ENCODE measurements at regions not wholly inside any gene's neighbourhood (a gene's known extent, or its start where the extent isn't known, plus 50 kb on each side); places are given as distances from the start of the nearest gene placed in this dataset.

- no peak overlapping the region for H2AFZ ChIP-seq
Measured at GRCh38 chr10:4354382-4354812, 471.6 kb upstream of the AKR1E2 start.

GRCh38 chr10:4353964-4354363 lies 472.0 kb upstream of the AKR1E2 start:
- H3K9me3 ChIP-seq (ENCODE audit: low read depth) = no peaks in the 10 kb centered on the region
- no peak for TF ChIP-seq EZH2 (IDR thresholded peaks at IDR 0.05; ENCODE audit: insufficient read depth, poor library complexity, severe bottlenecking)
- TF ChIP-seq EZH2phosphoT487 (IDR thresholded peaks at IDR 0.05; ENCODE audit: insufficient read depth, low read depth) = no peak
- peak overlapping the region; percentile 5 for H3K27ac ChIP-seq
- no peaks in the 10 kb centered on the region for H3K36me3 ChIP-seq (ENCODE audit: low read depth)
- H3K79me2 ChIP-seq (ENCODE audit: insufficient read depth) = no peaks in the 10 kb centered on the region
- no peak overlapping the region for H3K4me3 ChIP-seq
- H4K20me1 ChIP-seq (ENCODE audit: insufficient read depth) = no peaks in the 10 kb centered on the region
- H3K27me3 ChIP-seq (replicated peaks; ENCODE audit: insufficient read depth) = no peaks in the 10 kb centered on the region
- DNase-seq = peak; percentile 63
- H2AFZ ChIP-seq = no peak overlapping the region
- peaks cover 25% of the 10 kb centered on the region for H3K4me1 ChIP-seq (ENCODE audit: insufficient read depth)
- H3F3A ChIP-seq (ENCODE audit: insufficient read depth) = peaks cover 25% of the 10 kb centered on the region
- peak overlapping the region; percentile 35 for H3K9ac ChIP-seq
- 0 to 5% methylated on average over 1 of the region's 1 CpG for WGBS, 2 experiments (ENCODE audit: low coverage in 1 of 2, low lambda C conversion rate in 2 of 2, missing lambda C conversion rate in 2 of 2)
- in situ Hi-C loops (cut with MboI) = loop anchor here (25.0 kb wide), 1 partner anchor 408 kb away; no protein-coding TSS in a partner anchor
- 0 out of 2 replicates have a peak, but pooled peaks cover 3% of the 10 kb centered on the region for H3K9me2 ChIP-seq (ENCODE audit: insufficient read depth)
- peak overlapping the region; percentile 50 for H3K4me2 ChIP-seq (ENCODE audit: unreplicated experiment)

More at GRCh38 chr10:4354382-4354812, 471.6 kb upstream of the AKR1E2 start:
- H3K36me3 ChIP-seq (ENCODE audit: low read depth) = no peaks in the 10 kb centered on the region
- H4K20me1 ChIP-seq (ENCODE audit: insufficient read depth) = no peaks in the 10 kb centered on the region
- TF ChIP-seq EZH2phosphoT487 (IDR thresholded peaks at IDR 0.05; ENCODE audit: insufficient read depth, low read depth) (no peak), EZH2 (IDR thresholded peaks at IDR 0.05; ENCODE audit: insufficient read depth, poor library complexity, severe bottlenecking) (no peak)
- H3K4me3 ChIP-seq = no peak overlapping the region
- peak overlapping the region; percentile 35; the same call in 1 of the 2 replicates for H3K9ac ChIP-seq
- WGBS, 2 experiments (ENCODE audit: low coverage in 1 of 2, low lambda C conversion rate in 2 of 2, missing lambda C conversion rate in 2 of 2) = 78 to 85% methylated on average over 7 of the region's 7 CpGs
- H3K79me2 ChIP-seq (ENCODE audit: insufficient read depth) = no peaks in the 10 kb centered on the region
- H3K9me3 ChIP-seq (ENCODE audit: low read depth) = no peaks in the 10 kb centered on the region
- 0 out of 2 replicates have a peak, but pooled peaks cover 3% of the 10 kb centered on the region for H3K9me2 ChIP-seq (ENCODE audit: insufficient read depth)
- H3F3A ChIP-seq (ENCODE audit: insufficient read depth) = peaks cover 25% of the 10 kb centered on the region
- H3K27ac ChIP-seq = peak overlapping the region; percentile 5; the same call in 1 of the 2 replicates
- H3K4me2 ChIP-seq (ENCODE audit: unreplicated experiment) = peak overlapping the region; percentile 50
- in situ Hi-C loops (cut with MboI) = loop anchor here (25.0 kb wide), 1 partner anchor 408 kb away; no protein-coding TSS in a partner anchor
- peaks cover 25% of the 10 kb centered on the region for H3K4me1 ChIP-seq (ENCODE audit: insufficient read depth)
- no peaks in the 10 kb centered on the region for H3K27me3 ChIP-seq (replicated peaks; ENCODE audit: insufficient read depth)
- peak; percentile 39 for DNase-seq

GRCh38 chr10:4353059-4353655 lies 472.9 kb upstream of the AKR1E2 start:
- H3K9ac ChIP-seq = peak overlapping the region; percentile 35
- no peaks in the 10 kb centered on the region for H3K36me3 ChIP-seq (ENCODE audit: low read depth)
- peak; percentile 58 for DNase-seq
- in situ Hi-C loops (cut with MboI) = loop anchor here (25.0 kb wide), 1 partner anchor 409 kb away; no protein-coding TSS in a partner anchor
- H3K27me3 ChIP-seq (replicated peaks; ENCODE audit: insufficient read depth) = no peaks in the 10 kb centered on the region
- no peaks in the 10 kb centered on the region for H3K9me3 ChIP-seq (ENCODE audit: low read depth)
- H4K20me1 ChIP-seq (ENCODE audit: insufficient read depth) = no peaks in the 10 kb centered on the region
- H3K4me3 ChIP-seq = no peak overlapping the region
- peaks cover 25% of the 10 kb centered on the region for H3F3A ChIP-seq (ENCODE audit: insufficient read depth)
- H3K27ac ChIP-seq = peak overlapping the region; percentile 5; the same call in 1 of the 2 replicates
- no peaks in the 10 kb centered on the region for H3K79me2 ChIP-seq (ENCODE audit: insufficient read depth)
- H3K9me2 ChIP-seq (ENCODE audit: insufficient read depth) = 0 out of 2 replicates have a peak, but pooled peaks cover 3% of the 10 kb centered on the region
- TF ChIP-seq EZH2phosphoT487 (IDR thresholded peaks at IDR 0.05; ENCODE audit: insufficient read depth, low read depth) = no peak
- no peak for TF ChIP-seq EZH2 (IDR thresholded peaks at IDR 0.05; ENCODE audit: insufficient read depth, poor library complexity, severe bottlenecking)
- H3K4me2 ChIP-seq (ENCODE audit: unreplicated experiment) = peak overlapping the region; percentile 50
- 77 to 81% methylated on average over 11 of the region's 11 CpGs for WGBS, 2 experiments (ENCODE audit: low coverage in 1 of 2, low lambda C conversion rate in 2 of 2, missing lambda C conversion rate in 2 of 2)
- H2AFZ ChIP-seq = 0 out of 2 replicates have a peak overlapping the region, but pooled peaks have one; percentile 4
- peaks cover 25% of the 10 kb centered on the region for H3K4me1 ChIP-seq (ENCODE audit: insufficient read depth)

DNA sequence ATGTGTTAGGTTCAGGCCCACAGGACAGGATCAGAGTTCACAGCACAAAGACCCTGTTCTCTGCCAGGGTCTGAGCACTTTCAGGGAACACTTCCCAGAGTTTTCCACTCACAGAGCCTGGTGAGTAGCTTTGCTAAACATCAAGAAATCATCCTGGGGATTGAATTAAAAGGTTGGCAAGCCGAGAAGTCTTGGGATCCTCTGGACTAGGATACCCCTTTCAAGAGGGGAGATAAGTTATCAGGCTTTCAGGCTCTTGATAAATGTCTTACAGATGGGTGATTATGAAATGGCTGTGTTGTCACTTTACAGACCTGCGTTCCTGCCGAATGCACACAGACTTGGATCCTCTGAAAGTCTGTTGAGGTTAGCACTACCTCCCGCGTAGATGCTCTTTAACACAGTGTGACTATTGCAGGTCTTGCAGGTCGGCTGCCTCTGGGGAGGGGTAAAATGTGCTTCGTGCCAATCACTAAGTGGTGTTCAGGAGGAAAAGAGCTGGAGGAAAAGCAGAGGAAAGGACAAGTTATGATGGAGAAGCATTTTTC lies 473.5 kb upstream of the AKR1E2 start:
- H3K9ac ChIP-seq = 0 out of 2 replicates have a peak overlapping the region, but pooled peaks have one; percentile 12
- peak; percentile 50 for DNase-seq

More for the DNA sequence above, 473.5 kb upstream of the AKR1E2 start:
- Histone ChIP-seq H3K4me1 (ENCODE audit: insufficient read depth) (peaks cover 25% of the 10 kb centered on the region), H3K9me2 (ENCODE audit: insufficient read depth) (0 out of 2 replicates have a peak, but pooled peaks cover 3% of the 10 kb centered on the region), H3K9me3 (ENCODE audit: low read depth) (no peaks in the 10 kb centered on the region), H3K27me3 (replicated peaks; ENCODE audit: insufficient read depth) (no peaks in the 10 kb centered on the region), H3K36me3 (ENCODE audit: low read depth) (no peaks in the 10 kb centered on the region), H4K20me1 (ENCODE audit: insufficient read depth) (no peaks in the 10 kb centered on the region), H3K4me3 (no peak overlapping the region), H3F3A (ENCODE audit: insufficient read depth) (peaks cover 25% of the 10 kb centered on the region), H2AFZ (no peak overlapping the region), H3K79me2 (ENCODE audit: insufficient read depth) (no peaks in the 10 kb centered on the region), H3K4me2 (ENCODE audit: unreplicated experiment) (no peak overlapping the region), H3K27ac (peak overlapping the region; percentile 7; the same call in 1 of the 2 replicates)
- TF ChIP-seq EZH2 (IDR thresholded peaks at IDR 0.05; ENCODE audit: insufficient read depth, poor library complexity, severe bottlenecking) = no peak
- 17 to 20% methylated on average over 7 of the region's 7 CpGs for WGBS, 2 experiments (ENCODE audit: low coverage in 1 of 2, low lambda C conversion rate in 2 of 2, missing lambda C conversion rate in 2 of 2)
- in situ Hi-C loops (cut with MboI) = loop anchor here (25.0 kb wide), 1 partner anchor 410 kb away; no protein-coding TSS in a partner anchor
